ENCODE measurements at regions not wholly inside any gene's neighbourhood (a gene's known extent, or its start where the extent isn't known, plus 50 kb on each side); places are given as distances from the start of the nearest gene placed in this dataset.
"Not testable (repeated sequence)": the region's sequence is repeated elsewhere in the genome, so short reads cannot be mapped to it uniquely, and the experiment has no call there.

- H3K27me3 Mint-ChIP-seq (ENCODE audit: low read depth, poor library complexity); H3K27ac Mint-ChIP-seq; H3K9me3 Mint-ChIP-seq; DNase-seq; H3K4me1 Mint-ChIP-seq; H3K36me3 Mint-ChIP-seq (ENCODE audit: low read depth); H3K4me3 Mint-ChIP-seq: not testable (repeated sequence)
Observed at GRCh38 chr9:67394782-67395181, 402.4 kb upstream of the SPATA31A3 start.

- H3K4me1 Mint-ChIP-seq; H3K9me3 Mint-ChIP-seq; H3K36me3 Mint-ChIP-seq (ENCODE audit: low read depth); H3K4me3 Mint-ChIP-seq; H3K27ac Mint-ChIP-seq; DNase-seq; H3K27me3 Mint-ChIP-seq (ENCODE audit: low read depth, poor library complexity): not testable (repeated sequence)
Observed at GRCh38 chr9:67394038-67394437, 401.7 kb upstream of the SPATA31A3 start.

- H3K9me3 Mint-ChIP-seq; H3K4me1 Mint-ChIP-seq; H3K27ac Mint-ChIP-seq; DNase-seq; H3K36me3 Mint-ChIP-seq (ENCODE audit: low read depth); H3K4me3 Mint-ChIP-seq; H3K27me3 Mint-ChIP-seq (ENCODE audit: low read depth, poor library complexity): not testable (repeated sequence)
Observed at GRCh38 chr9:67369664-67370063, 377.3 kb upstream of the SPATA31A3 start.

DNA sequence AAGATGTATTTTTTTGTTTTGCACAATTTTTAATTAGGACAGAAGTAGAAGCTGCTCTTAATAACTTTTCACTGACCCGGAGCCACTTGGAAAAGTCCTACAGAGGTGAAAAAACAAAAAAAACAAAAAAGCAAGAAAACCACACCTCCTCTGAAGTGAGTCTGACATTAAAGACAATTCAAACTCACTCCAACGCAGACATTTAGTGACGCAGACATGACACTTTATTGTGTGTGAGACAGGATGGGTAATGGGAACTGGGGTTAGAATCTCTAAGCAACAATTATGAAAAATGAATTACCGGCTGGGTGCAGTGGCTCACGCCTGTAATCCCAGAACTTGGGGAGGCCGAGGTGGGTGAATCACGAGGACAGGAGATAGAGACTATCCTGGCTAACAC lies 370.0 kb upstream of the SPATA31A3 start:
- not testable (repeated sequence) for H3K36me3 Mint-ChIP-seq (ENCODE audit: low read depth); H3K4me3 Mint-ChIP-seq; H3K27ac Mint-ChIP-seq; H3K27me3 Mint-ChIP-seq (ENCODE audit: low read depth, poor library complexity); H3K9me3 Mint-ChIP-seq; H3K4me1 Mint-ChIP-seq; DNase-seq

DNA sequence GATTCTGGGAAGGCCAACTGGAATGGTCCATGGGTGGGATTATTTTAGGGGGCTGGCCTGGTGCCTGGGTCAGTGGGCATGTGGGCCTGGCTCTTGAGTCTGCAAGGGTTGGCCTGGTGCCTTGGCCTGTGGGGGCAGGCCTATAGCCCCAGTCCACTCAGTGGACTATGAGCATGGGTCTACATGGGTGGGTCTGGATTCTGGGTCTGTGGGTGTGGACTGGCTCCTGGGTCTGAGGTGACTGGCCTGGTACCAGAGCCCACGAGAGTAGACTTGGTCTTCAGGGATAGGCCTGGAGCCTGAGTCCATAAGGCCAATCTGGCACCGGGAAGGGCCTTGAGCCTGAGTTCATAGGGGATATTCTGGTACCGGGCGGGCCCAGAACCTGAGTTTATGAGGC lies 361.6 kb upstream of the SPATA31A3 start:
- not testable (repeated sequence) for H3K27me3 Mint-ChIP-seq (ENCODE audit: low read depth, poor library complexity); H3K9me3 Mint-ChIP-seq; H3K4me3 Mint-ChIP-seq; H3K4me1 Mint-ChIP-seq; DNase-seq; H3K27ac Mint-ChIP-seq; H3K36me3 Mint-ChIP-seq (ENCODE audit: low read depth)

DNA sequence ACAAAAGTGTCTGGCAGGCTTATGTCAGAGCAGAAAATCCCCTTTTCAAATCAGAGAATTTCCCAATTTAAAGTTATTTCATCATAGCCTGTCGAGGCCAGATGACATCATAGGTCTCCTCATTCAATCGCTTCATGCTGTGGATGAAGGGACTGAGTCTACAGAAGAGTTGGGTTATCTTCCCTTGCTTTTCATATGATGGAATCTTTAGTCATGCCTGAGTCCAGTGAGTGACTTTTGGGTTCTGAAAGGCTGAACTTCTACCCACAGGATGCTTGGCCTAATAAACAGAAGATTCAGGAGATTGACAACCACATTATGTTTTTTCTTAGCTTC lies 357.0 kb upstream of the SPATA31A3 start:
- not testable (repeated sequence) for H3K27ac Mint-ChIP-seq; H3K4me3 Mint-ChIP-seq; DNase-seq; H3K36me3 Mint-ChIP-seq (ENCODE audit: low read depth); H3K27me3 Mint-ChIP-seq (ENCODE audit: low read depth, poor library complexity); H3K4me1 Mint-ChIP-seq; H3K9me3 Mint-ChIP-seq

GRCh38 chr9:67348562-67349423 lies 356.4 kb upstream of the SPATA31A3 start:
- H3K4me3 Mint-ChIP-seq; H3K27me3 Mint-ChIP-seq (ENCODE audit: low read depth, poor library complexity); H3K27ac Mint-ChIP-seq; H3K9me3 Mint-ChIP-seq; H3K36me3 Mint-ChIP-seq (ENCODE audit: low read depth); H3K4me1 Mint-ChIP-seq; DNase-seq: not testable (repeated sequence)

DNA sequence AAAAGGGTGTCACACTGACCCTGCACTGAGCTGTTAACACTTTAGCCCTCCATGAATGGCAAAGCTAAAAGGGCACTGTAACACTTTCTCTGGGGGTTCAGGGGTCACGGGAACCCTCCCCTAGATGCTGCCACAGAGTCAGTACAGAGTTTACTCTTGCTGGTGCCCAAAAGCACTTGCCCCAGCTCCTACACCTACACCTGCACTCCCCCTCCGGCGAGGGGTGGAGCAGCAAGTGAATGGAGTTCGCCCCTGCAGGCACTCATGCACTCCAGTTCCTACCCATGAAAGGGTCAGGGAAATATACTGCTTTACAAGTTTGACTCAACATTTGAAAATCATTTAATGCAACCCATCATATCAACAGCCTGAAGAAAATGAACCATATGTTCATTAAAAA lies 355.7 kb upstream of the SPATA31A3 start:
- H3K27me3 Mint-ChIP-seq (ENCODE audit: low read depth, poor library complexity); DNase-seq; H3K4me1 Mint-ChIP-seq; H3K27ac Mint-ChIP-seq; H3K9me3 Mint-ChIP-seq; H3K4me3 Mint-ChIP-seq; H3K36me3 Mint-ChIP-seq (ENCODE audit: low read depth): not testable (repeated sequence)

GRCh38 chr9:67339216-67339615 lies 346.9 kb upstream of the SPATA31A3 start:
- H3K27ac Mint-ChIP-seq; DNase-seq; H3K27me3 Mint-ChIP-seq (ENCODE audit: low read depth, poor library complexity); H3K36me3 Mint-ChIP-seq (ENCODE audit: low read depth); H3K4me3 Mint-ChIP-seq; H3K9me3 Mint-ChIP-seq; H3K4me1 Mint-ChIP-seq: not testable (repeated sequence)

GRCh38 chr9:67338201-67338600 lies 345.9 kb upstream of the SPATA31A3 start:
- DNase-seq; H3K9me3 Mint-ChIP-seq; H3K36me3 Mint-ChIP-seq (ENCODE audit: low read depth); H3K4me1 Mint-ChIP-seq; H3K27me3 Mint-ChIP-seq (ENCODE audit: low read depth, poor library complexity); H3K4me3 Mint-ChIP-seq; H3K27ac Mint-ChIP-seq: not testable (repeated sequence)

GRCh38 chr9:67334727-67335572 lies 342.6 kb upstream of the SPATA31A3 start:
- DNase-seq; H3K4me1 Mint-ChIP-seq; H3K27me3 Mint-ChIP-seq (ENCODE audit: low read depth, poor library complexity); H3K27ac Mint-ChIP-seq; H3K4me3 Mint-ChIP-seq; H3K9me3 Mint-ChIP-seq; H3K36me3 Mint-ChIP-seq (ENCODE audit: low read depth): not testable (repeated sequence)

GRCh38 chr9:67331634-67332033 lies 339.3 kb upstream of the SPATA31A3 start:
- DNase-seq; H3K27me3 Mint-ChIP-seq (ENCODE audit: low read depth, poor library complexity); H3K27ac Mint-ChIP-seq; H3K4me1 Mint-ChIP-seq; H3K36me3 Mint-ChIP-seq (ENCODE audit: low read depth); H3K9me3 Mint-ChIP-seq; H3K4me3 Mint-ChIP-seq: not testable (repeated sequence)

DNA sequence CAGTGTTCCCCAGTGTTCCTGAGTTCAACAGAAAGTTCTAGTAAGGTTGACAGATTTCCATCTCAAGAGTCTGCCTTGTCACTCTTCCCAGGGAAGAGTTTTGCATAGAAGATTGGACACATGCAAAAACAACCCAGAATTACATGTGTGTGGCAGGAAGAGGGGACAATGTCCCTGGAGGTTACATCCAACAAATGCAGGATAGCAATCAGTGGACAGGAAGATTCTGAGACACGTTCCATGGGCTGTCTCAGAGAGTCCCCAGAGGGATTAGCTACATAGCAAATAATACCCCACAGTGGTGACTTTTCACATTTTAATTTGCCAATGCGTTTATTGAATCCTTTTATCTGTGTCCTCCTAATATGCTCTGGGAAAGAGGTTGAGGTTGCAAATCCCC lies 321.1 kb upstream of the SPATA31A3 start:
- not testable (repeated sequence) for H3K27me3 Mint-ChIP-seq (ENCODE audit: low read depth, poor library complexity); H3K4me3 Mint-ChIP-seq; DNase-seq; H3K4me1 Mint-ChIP-seq; H3K9me3 Mint-ChIP-seq; H3K27ac Mint-ChIP-seq; H3K36me3 Mint-ChIP-seq (ENCODE audit: low read depth)

- not testable (repeated sequence) for DNase-seq; H3K27ac Mint-ChIP-seq; H3K36me3 Mint-ChIP-seq (ENCODE audit: low read depth); H3K4me1 Mint-ChIP-seq; H3K9me3 Mint-ChIP-seq; H3K27me3 Mint-ChIP-seq (ENCODE audit: low read depth, poor library complexity); H3K4me3 Mint-ChIP-seq
Observed at GRCh38 chr9:67312504-67312903, 320.2 kb upstream of the SPATA31A3 start.

DNA sequence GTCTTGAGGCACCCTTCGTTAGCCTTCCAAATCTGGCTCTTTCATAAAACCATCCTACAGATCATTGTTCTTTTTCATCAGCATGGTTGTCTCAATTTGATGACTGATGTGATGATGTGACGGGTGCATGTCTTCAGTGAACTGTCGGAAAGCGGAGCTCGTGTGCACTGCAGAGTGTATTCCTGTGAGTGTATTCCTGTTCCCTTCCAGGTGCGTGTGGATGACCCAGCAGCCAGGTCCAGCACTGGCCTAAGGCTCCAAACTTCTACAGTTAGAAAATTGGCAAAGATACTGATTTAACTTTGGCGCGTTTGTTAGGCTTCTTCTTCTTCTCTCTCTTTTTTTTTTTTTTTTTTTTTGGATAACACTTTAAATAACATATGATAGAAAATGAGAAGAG lies 314.8 kb upstream of the SPATA31A3 start:
- not testable (repeated sequence) for H3K4me3 Mint-ChIP-seq; H3K36me3 Mint-ChIP-seq (ENCODE audit: low read depth); H3K4me1 Mint-ChIP-seq; H3K27ac Mint-ChIP-seq; H3K27me3 Mint-ChIP-seq (ENCODE audit: low read depth, poor library complexity); H3K9me3 Mint-ChIP-seq; DNase-seq

All from nephron progenitor cell (in vitro differentiated cells).